ENCODE measurements at regions not wholly inside any gene's neighbourhood (a gene's known extent, or its start where the extent isn't known, plus 50 kb on each side); places are given as distances from the start of the nearest gene placed in this dataset.

DNA sequence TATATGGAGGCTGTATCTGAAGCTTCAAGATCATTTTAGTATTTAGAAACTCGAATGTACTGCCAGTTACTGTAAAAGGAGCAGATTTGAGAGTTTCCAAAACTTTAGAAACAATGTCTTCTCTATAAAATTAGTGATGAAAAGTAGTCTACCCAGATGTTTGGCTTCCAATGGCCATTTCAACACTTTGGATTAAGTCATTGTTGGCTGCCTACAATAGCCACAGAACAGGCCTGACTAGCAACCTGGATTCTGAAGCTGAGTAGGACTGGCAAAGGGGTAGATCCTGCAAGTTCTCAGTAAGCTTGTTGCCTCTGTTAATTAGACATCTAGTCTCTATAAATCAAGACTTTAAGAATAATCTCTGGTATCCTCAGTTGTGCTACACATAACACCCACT is 239.0 kb upstream of the KCNMB2 start:
- no peak for TF ChIP-seq EZH2 (optimal IDR thresholded peaks at IDR 0.05; ENCODE audit: low read depth, low read length)
- TF ChIP-seq EZH2phosphoT487 (IDR thresholded peaks at IDR 0.05; ENCODE audit: low read length) = no peak
- TF ChIP-seq CTCF (IDR thresholded peaks at IDR 0.05; ENCODE audit: low read length) = no peak
- Histone ChIP-seq H3K9me2 (replicated peaks; ENCODE audit: insufficient read depth, low read length) (no peaks in the 10 kb centered on the region), H3K79me2 (ENCODE audit: low read length) (no peaks in the 10 kb centered on the region), H3K27me3 (replicated peaks; ENCODE audit: insufficient read depth, low read length) (no peaks in the 10 kb centered on the region), H3K4me3 (ENCODE audit: low read length) (no peak overlapping the region), H3K36me3 (replicated peaks; ENCODE audit: insufficient read depth, low read length) (no peaks in the 10 kb centered on the region), H3K27ac (ENCODE audit: low read length) (no peak overlapping the region), H3K9ac (ENCODE audit: low read length) (no peak overlapping the region), H3F3A (ENCODE audit: insufficient read depth, low read length) (no peaks in the 10 kb centered on the region), H4K20me1 (ENCODE audit: insufficient read depth, low read length) (no peaks in the 10 kb centered on the region), H3K4me2 (ENCODE audit: low read depth, low read length) (no peak overlapping the region), H3K4me1 (ENCODE audit: low read length) (no peaks in the 10 kb centered on the region), H3K9me3 (replicated peaks; ENCODE audit: insufficient read depth, low read length) (no peaks in the 10 kb centered on the region), H2AFZ (ENCODE audit: low read length) (no peak overlapping the region)
- DNase-seq = no peak

DNA sequence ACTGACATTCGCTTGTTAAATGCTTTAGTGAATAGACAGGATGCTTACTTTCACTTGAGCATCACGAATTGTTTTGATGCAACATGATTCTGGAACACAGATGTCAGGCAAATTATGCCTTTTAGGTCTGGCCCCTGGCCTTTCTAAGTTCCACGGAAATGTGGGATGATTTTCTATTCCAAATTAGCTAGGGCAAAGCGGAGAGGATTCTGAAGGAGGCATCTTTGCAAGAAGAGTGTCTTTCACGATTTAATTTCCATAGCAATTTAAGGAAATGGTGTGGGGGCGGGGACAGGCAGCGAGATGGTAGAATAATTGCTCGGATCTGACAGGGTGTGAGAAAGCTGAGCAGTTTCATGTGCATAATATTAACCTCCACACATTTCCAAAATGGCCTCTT is 238.5 kb upstream of the KCNMB2 start:
- no peak overlapping the region for H3K27ac ChIP-seq (ENCODE audit: low read length)
- no peak overlapping the region for H2AFZ ChIP-seq (ENCODE audit: low read length)
- no peak overlapping the region for H3K4me3 ChIP-seq (ENCODE audit: low read length)
- no peak overlapping the region for H3K4me2 ChIP-seq (ENCODE audit: low read depth, low read length)
- no peaks in the 10 kb centered on the region for H3K9me2 ChIP-seq (replicated peaks; ENCODE audit: insufficient read depth, low read length)
- no peak overlapping the region for H3K9ac ChIP-seq (ENCODE audit: low read length)
- H3F3A ChIP-seq (ENCODE audit: insufficient read depth, low read length) = no peaks in the 10 kb centered on the region
- H3K9me3 ChIP-seq (replicated peaks; ENCODE audit: insufficient read depth, low read length) = no peaks in the 10 kb centered on the region
- no peaks in the 10 kb centered on the region for H3K4me1 ChIP-seq (ENCODE audit: low read length)
- no peaks in the 10 kb centered on the region for H3K27me3 ChIP-seq (replicated peaks; ENCODE audit: insufficient read depth, low read length)
- TF ChIP-seq CTCF (IDR thresholded peaks at IDR 0.05; ENCODE audit: low read length) (no peak), EZH2 (optimal IDR thresholded peaks at IDR 0.05; ENCODE audit: low read depth, low read length) (no peak), EZH2phosphoT487 (IDR thresholded peaks at IDR 0.05; ENCODE audit: low read length) (no peak)
- no peaks in the 10 kb centered on the region for H4K20me1 ChIP-seq (ENCODE audit: insufficient read depth, low read length)
- no peaks in the 10 kb centered on the region for H3K36me3 ChIP-seq (replicated peaks; ENCODE audit: insufficient read depth, low read length)
- no peaks in the 10 kb centered on the region for H3K79me2 ChIP-seq (ENCODE audit: low read length)
- no peak for DNase-seq

DNA sequence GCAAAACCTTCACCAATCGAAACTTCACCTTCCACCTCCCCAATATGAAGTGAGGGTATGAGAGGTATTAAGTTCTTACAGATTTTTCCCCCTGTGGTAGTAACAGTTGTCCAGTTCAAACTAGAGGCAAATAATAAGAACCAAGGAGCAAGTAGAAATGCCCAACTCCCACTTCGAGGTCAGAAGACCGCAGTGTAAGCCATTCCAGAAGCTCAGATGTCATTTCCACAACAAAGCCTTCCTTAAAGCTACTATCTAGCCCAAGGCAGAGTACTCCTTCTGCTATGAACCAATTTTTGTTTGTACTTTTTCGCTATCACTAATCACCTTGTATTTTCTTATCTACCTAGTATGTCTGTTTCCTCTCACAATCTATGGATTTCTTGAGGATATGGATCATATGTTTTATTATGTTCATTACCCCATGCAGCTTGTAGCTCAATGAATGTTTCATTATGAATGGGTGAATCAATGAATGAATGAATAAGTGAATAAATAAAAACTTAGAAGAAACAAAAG is 235.7 kb upstream of the KCNMB2 start:
- Histone ChIP-seq H3K9ac (ENCODE audit: low read length) (no peak overlapping the region), H3K9me2 (replicated peaks; ENCODE audit: insufficient read depth, low read length) (no peaks in the 10 kb centered on the region), H3K36me3 (replicated peaks; ENCODE audit: insufficient read depth, low read length) (no peaks in the 10 kb centered on the region), H3K79me2 (ENCODE audit: low read length) (no peaks in the 10 kb centered on the region), H3K27me3 (replicated peaks; ENCODE audit: insufficient read depth, low read length) (no peaks in the 10 kb centered on the region), H4K20me1 (ENCODE audit: insufficient read depth, low read length) (no peaks in the 10 kb centered on the region), H3F3A (ENCODE audit: insufficient read depth, low read length) (no peaks in the 10 kb centered on the region), H3K4me2 (ENCODE audit: low read depth, low read length) (no peak overlapping the region), H3K4me1 (ENCODE audit: low read length) (no peaks in the 10 kb centered on the region), H3K9me3 (replicated peaks; ENCODE audit: insufficient read depth, low read length) (no peaks in the 10 kb centered on the region), H3K27ac (ENCODE audit: low read length) (no peak overlapping the region), H3K4me3 (ENCODE audit: low read length) (no peak overlapping the region), H2AFZ (ENCODE audit: low read length) (no peak overlapping the region)
- no peak for DNase-seq
- no peak for TF ChIP-seq CTCF (IDR thresholded peaks at IDR 0.05; ENCODE audit: low read length)
- TF ChIP-seq EZH2phosphoT487 (IDR thresholded peaks at IDR 0.05; ENCODE audit: low read length) = no peak
- no peak for TF ChIP-seq EZH2 (optimal IDR thresholded peaks at IDR 0.05; ENCODE audit: low read depth, low read length)

Data from MM.1S (cell line).